K562 (cell line): ENCODE measurements at regions not wholly inside any gene's neighbourhood (a gene's known extent, or its start where the extent isn't known, plus 50 kb on each side); places are given as distances from the start of the nearest gene placed in this dataset.

Experiments
- ATAC-seq: fragments of 200-7000 bp; cut with Tn5 transposase; 3 replicates; pipeline ENCODE4 v1.9.1; 2020; ENCODE audit warnings: moderate library complexity
- BruUV-seq: library from RNA; stranded (reverse); fragments of 400-500 nt; replicated peaks from 2 replicates; lab custom pipeline; 2021; lab: Mats Ljungman, UMichigan
- CTCF ChIA-PET: fragments of 300-600 bp; formaldehyde crosslinking; extraction: SDS; loops from one replicate; lab custom pipeline; 2021; ENCODE audit warnings: low intra/inter-chr PET ratio; lab: Yijun Ruan, JAX
- POLR2A ChIA-PET: fragments of 300-600, 350-650 bp; sonication (Branson Sonifier 250); formaldehyde crosslinking; extraction: SDS; loops from one replicate; lab custom pipeline; 2021; ENCODE audit warnings: antibody characterized with exemption, inconsistent platforms; lab: Yijun Ruan, JAX
- DNase-seq, 4 experiments: peaks; one replicate each; pipeline versions ENCODE4 v3.0.0 to v3.0.0-alpha.2; 2011 to 2018; ENCODE audit warnings: low spot score in 3 of 4, mixed read lengths in 3 of 4; ENCODE audit errors: extremely low read depth in 1 of 4
- FAIRE-seq: peaks from 2 replicates; lab custom pipeline; 2011; peaks lifted over from hg19 to GRCh38; lab: Jason Lieb, UNC
- H2AFZ ChIP-seq: 2 replicates; pipeline ENCODE4 v1.6.0; 2011; ENCODE audit warnings: low read depth, low read length, control low read depth, inconsistent platforms
- H3K27ac ChIP-seq: fragments of 200-600 bp; 3 replicates; pipeline ENCODE4 v1.8.0; 2011; ENCODE audit warnings: low read depth, mild to moderate bottlenecking, control low read depth, inconsistent platforms, low read length, moderate library complexity, mixed read lengths; ENCODE audit errors: extremely low read depth
- H3K27me3 ChIP-seq, 2 experiments: fragments of 300-600 bp in 1 of 2; 2 replicates in 1 of 2; 3 replicates in 1 of 2; pipeline versions ENCODE4 v1.6.0 to v1.8.0; 2011; ENCODE audit warnings: inconsistent platforms in 2 of 2, low read length in 2 of 2, mild to moderate bottlenecking in 1 of 2, mixed read lengths in 1 of 2, moderate library complexity in 1 of 2; ENCODE audit not compliant: control insufficient read depth in 2 of 2, insufficient read depth in 2 of 2
- H3K36me3 ChIP-seq: fragments of 300-600 bp; 3 replicates; pipeline ENCODE4 v1.8.0; 2011; ENCODE audit warnings: mild to moderate bottlenecking, low read length, inconsistent platforms; ENCODE audit not compliant: control insufficient read depth, insufficient read depth
- H3K4me1 ChIP-seq, 2 experiments: fragments of 200-600 bp in 1 of 2; replicated peaks in 1 of 2; 2 replicates in 1 of 2; 3 replicates in 1 of 2; pipeline versions ENCODE4 v1.5.1 to v1.8.0; 2011; ENCODE audit warnings: inconsistent platforms in 2 of 2, low read length in 2 of 2, mild to moderate bottlenecking in 1 of 2, mixed read lengths in 1 of 2, moderate library complexity in 1 of 2; ENCODE audit not compliant: control insufficient read depth in 2 of 2, insufficient read depth in 2 of 2
- H3K4me2 ChIP-seq: 2 replicates; pipeline ENCODE4 v1.6.1; 2011; ENCODE audit warnings: low read length, control low read depth, inconsistent platforms, mixed read lengths; ENCODE audit not compliant: insufficient read depth
- H3K4me3 ChIP-seq: fragments of 200-600 bp; sonication (generic), shearing (Covaris generic); 2 replicates; pipeline ENCODE4 v1.5.1; 2016; ENCODE audit warnings: control low read depth, inconsistent platforms
- H3K79me2 ChIP-seq: fragments of 200-600 bp; 3 replicates; pipeline ENCODE4 v1.8.0; 2011; ENCODE audit warnings: low read length, inconsistent platforms; ENCODE audit not compliant: control insufficient read depth, insufficient read depth
- H3K9ac ChIP-seq, 2 experiments: 2 replicates each; pipeline versions ENCODE4 v1.6.0 to v1.6.1; 2011; ENCODE audit warnings: low read depth in 2 of 2, low read length in 2 of 2, control low read depth in 1 of 2, inconsistent platforms in 1 of 2, mild to moderate bottlenecking in 1 of 2, mixed read lengths in 1 of 2; ENCODE audit not compliant: insufficient read depth in 1 of 2
- H3K9me1 ChIP-seq: one replicate; pipeline ENCODE4 v1.6.0; 2011; ENCODE audit warnings: inconsistent platforms, mild to moderate bottlenecking, low read length, moderate library complexity; ENCODE audit not compliant: control insufficient read depth, insufficient read depth
- H3K9me3 ChIP-seq: replicated peaks from 2 replicates; pipeline ENCODE4 v1.5.1; 2011; ENCODE audit warnings: low read depth, low read length, inconsistent platforms; ENCODE audit not compliant: control insufficient read depth, insufficient read depth
- H4K20me1 ChIP-seq: replicated peaks from 2 replicates; pipeline ENCODE4 v1.6.1; 2011; ENCODE audit warnings: low read length, inconsistent platforms, mixed read lengths; ENCODE audit not compliant: control insufficient read depth, insufficient read depth
- DIDO1 ChIP-seq: fragments of 450-650 bp; IDR thresholded peaks from 2 replicates; pipeline ENCODE4 v1.6.1; 2016; ENCODE audit warnings: low read depth, missing biosample characterization, missing genetic modification characterization
- LEF1 ChIP-seq: fragments of 450-650 bp; IDR thresholded peaks from 2 replicates; pipeline ENCODE4 v1.6.1; 2016; ENCODE audit warnings: mild to moderate bottlenecking
- PHTF2 ChIP-seq: fragments of 250-450 bp; sonication (Bioruptor Pico); IDR thresholded peaks from 2 replicates; pipeline ENCODE4 v1.5.0; 2021; ENCODE audit warnings: mild to moderate bottlenecking
- SOX6 ChIP-seq: fragments of 450-650 bp; IDR thresholded peaks from 2 replicates; pipeline ENCODE4 v1.6.1; 2014; ENCODE audit warnings: mild to moderate bottlenecking
- ZNF436 ChIP-seq: fragments of 250-450, 450-650 bp; sonication (Bioruptor Pico); formaldehyde crosslinking; IDR thresholded peaks from 2 replicates; pipeline ENCODE4 v1.7.0; 2020; ENCODE audit warnings: mild to moderate bottlenecking
- ZNF445 ChIP-seq: fragments of 250-450 bp; sonication (Bioruptor Pico); IDR thresholded peaks from 2 replicates; pipeline ENCODE4 v1.4.0; 2020; ENCODE audit warnings: low read depth, mild to moderate bottlenecking, moderate library complexity
- ZNF77 ChIP-seq: fragments of 250-450 bp; sonication (Bioruptor Pico); IDR thresholded peaks from 2 replicates; pipeline ENCODE4 v1.5.0; 2020
- WGBS: fragments of 100-300 bp; shearing (Covaris generic); methylation state at CpG from one replicate; pipeline ENCODE4 v1.1.6; 2016; ENCODE audit warnings: low coverage, mixed read lengths; ENCODE audit not compliant: insufficient coverage; ENCODE audit errors: missing lambda C conversion rate; 5-methylcytosine and 5-hydroxymethylcytosine counted together
- in situ Hi-C: fragments of 300-500 bp; cut with MboI; formaldehyde crosslinking; loops from 4 replicates; pipeline ENCODE4 v1.15.0; 2018; ENCODE audit warnings: inconsistent platforms, mixed read lengths
- intact Hi-C: fragments of 100-400 bp; cut with micrococcal nuclease; formaldehyde crosslinking; loops from 2 replicates; pipeline ENCODE4 v1.14.2; 2022
- TF ChIP-seq, protein P1 (sequence below): sonication (generic); formaldehyde crosslinking; IDR thresholded peaks from 2 replicates; pipeline ENCODE4 v1.8.1; 2022; ENCODE audit warnings: missing genetic modification reagents

DNA sequence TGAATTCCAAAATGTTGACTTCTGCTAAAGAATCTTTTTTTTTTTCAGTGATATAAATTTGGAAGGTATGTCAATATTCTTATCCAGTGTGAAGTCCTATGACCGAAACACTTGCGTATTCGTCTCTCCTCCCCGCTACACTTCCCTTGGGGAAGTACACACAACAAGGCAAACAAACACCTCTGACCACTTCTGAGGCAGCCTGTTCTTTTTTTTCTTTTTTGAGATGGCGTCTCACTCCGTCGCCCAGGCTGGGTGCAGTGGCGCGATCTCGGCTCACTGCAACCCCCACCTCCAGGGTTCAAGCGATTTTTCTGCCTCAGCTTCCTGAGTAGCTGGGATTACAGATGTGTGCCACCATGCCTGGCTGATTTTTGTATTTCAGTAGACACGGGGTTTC, 78.1 kb upstream of the DHRSX start:
- Histone ChIP-seq H3K79me2 (no peaks in the 10 kb centered on the region), H3K9me1 (no peaks in the 10 kb centered on the region), H3K9me3 (no peaks in the 10 kb centered on the region), H2AFZ (no peak overlapping the region), H3K4me3 (no peak overlapping the region), H4K20me1 (0 out of 2 replicates have a peak, but pooled peaks cover 4% of the 10 kb centered on the region), H3K36me3 (no peaks in the 10 kb centered on the region), H3K4me1 (peaks cover 0 to 2% of the 10 kb centered on the region in 2 experiments; a peak in 1 of 5 replicates), H3K27me3 (peaks cover 0 to 18% of the 10 kb centered on the region in 2 experiments; a peak in 3 of 5 replicates), H3K27ac (no peak overlapping the region), H3K9ac (no peak overlapping the region), H3K4me2 (no peak overlapping the region)
- TF ChIP-seq ZNF436 (CRISPR knock-in tag): no peak
- no peak for TF ChIP-seq PHTF2
- no peak for TF ChIP-seq ZNF77 (CRISPR knock-in tag)
- TF ChIP-seq, protein P1, sequence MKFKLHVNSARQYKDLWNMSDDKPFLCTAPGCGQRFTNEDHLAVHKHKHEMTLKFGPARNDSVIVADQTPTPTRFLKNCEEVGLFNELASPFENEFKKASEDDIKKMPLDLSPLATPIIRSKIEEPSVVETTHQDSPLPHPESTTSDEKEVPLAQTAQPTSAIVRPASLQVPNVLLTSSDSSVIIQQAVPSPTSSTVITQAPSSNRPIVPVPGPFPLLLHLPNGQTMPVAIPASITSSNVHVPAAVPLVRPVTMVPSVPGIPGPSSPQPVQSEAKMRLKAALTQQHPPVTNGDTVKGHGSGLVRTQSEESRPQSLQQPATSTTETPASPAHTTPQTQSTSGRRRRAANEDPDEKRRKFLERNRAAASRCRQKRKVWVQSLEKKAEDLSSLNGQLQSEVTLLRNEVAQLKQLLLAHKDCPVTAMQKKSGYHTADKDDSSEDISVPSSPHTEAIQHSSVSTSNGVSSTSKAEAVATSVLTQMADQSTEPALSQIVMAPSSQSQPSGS: no peak
- no peak for TF ChIP-seq SOX6
- TF ChIP-seq ZNF445 (CRISPR knock-in tag): no peak
- no peak for TF ChIP-seq LEF1
- TF ChIP-seq DIDO1 (tag): no peak
- no peak for DNase-seq
- FAIRE-seq: no peak
- ATAC-seq: no peak
- WGBS: 12% methylated on average over 5 of the region's 12 CpGs
- no TSS peak for BruUV-seq
- ChIA-PET CTCF (no interaction called here), POLR2A (no interaction called here)
- intact Hi-C loops (no loop called here), in situ Hi-C loops (loop anchor here (25.0 kb wide), 1 partner anchor 692 kb away; no protein-coding TSS in a partner anchor)
